WTC11 (cell line): ENCODE measurements at regions not wholly inside any gene's neighbourhood (a gene's known extent, or its start where the extent isn't known, plus 50 kb on each side); places are given as distances from the start of the nearest gene placed in this dataset.
A peak's percentile ranks its signal among the peaks of the same experiment; 100 is the strongest.

Experiments used
- ATAC-seq: fragments of 200-7000 bp; cut with Tn5 transposase; 2 replicates; pipeline ENCODE4 v1.10.0; 2021; ENCODE audit warnings: mild to moderate bottlenecking, moderate library complexity
- CTCF ChIA-PET: fragments of 300-600 bp; sonication (Branson Sonifier 250); formaldehyde crosslinking; loops from one replicate; lab custom pipeline; 2021; ENCODE audit warnings: antibody characterized with exemption; lab: Charles Lee
- POLR2A ChIA-PET: fragments of 350-600 bp; sonication (Branson Sonifier 250); formaldehyde crosslinking; loops from one replicate; lab custom pipeline; 2021; ENCODE audit warnings: antibody characterized with exemption; lab: Charles Lee
- DNase-seq: peaks from one replicate; pipeline ENCODE4 v3.0.0; 2021; ENCODE audit warnings: low spot score
- H3K27ac Mint-ChIP-seq: 2 replicates; pipeline ENCODE4 v1.8.0; 2021; ENCODE audit warnings: mixed read lengths
- H3K27me3 Mint-ChIP-seq: 2 replicates; pipeline ENCODE4 v1.8.0; 2021; ENCODE audit warnings: low read depth, mild to moderate bottlenecking, moderate library complexity, mixed read lengths
- H3K36me3 Mint-ChIP-seq: 2 replicates; pipeline ENCODE4 v1.8.0; 2021; ENCODE audit warnings: mixed read lengths
- H3K4me1 Mint-ChIP-seq: 2 replicates; pipeline ENCODE4 v1.8.0; 2022; ENCODE audit warnings: mixed read lengths
- H3K4me3 Mint-ChIP-seq: 2 replicates; pipeline ENCODE4 v1.8.0; 2021; ENCODE audit warnings: mild to moderate bottlenecking, moderate library complexity, mixed read lengths
- H3K9me3 Mint-ChIP-seq: 2 replicates; pipeline ENCODE4 v1.8.0; 2021; ENCODE audit warnings: mixed read lengths
- ATF1 ChIP-seq: sonication (generic); formaldehyde crosslinking; IDR thresholded peaks from 2 replicates; pipeline ENCODE4 v1.8.1; 2023; ENCODE audit warnings: mild to moderate bottlenecking, moderate library complexity, missing genetic modification reagents
- CREB1 ChIP-seq: sonication (generic); formaldehyde crosslinking; IDR thresholded peaks from 2 replicates; pipeline ENCODE4 v1.8.0; 2023; ENCODE audit warnings: mild to moderate bottlenecking, missing genetic modification reagents
- FOXJ3 ChIP-seq: sonication (generic); formaldehyde crosslinking; IDR thresholded peaks from 2 replicates; pipeline ENCODE4 v1.9.0; 2021; ENCODE audit warnings: missing genetic modification reagents, mild to moderate bottlenecking, borderline replicate concordance
- GRHL2 ChIP-seq: fragments of 250-450 bp; sonication (Bioruptor Pico); IDR thresholded peaks from 2 replicates; pipeline ENCODE4 v1.8.0; 2022; ENCODE audit warnings: mild to moderate bottlenecking, moderate library complexity; ENCODE audit not compliant: insufficient replicate concordance, severe bottlenecking
- IRF2 ChIP-seq: sonication (generic); formaldehyde crosslinking; IDR thresholded peaks from 2 replicates; pipeline ENCODE4 v1.8.0; 2022; ENCODE audit warnings: low read depth, missing genetic modification reagents, borderline replicate concordance
- JAZF1 ChIP-seq: fragments of 250-450 bp; sonication (Bioruptor Pico); IDR thresholded peaks from 2 replicates; pipeline ENCODE4 v1.9.0; 2021; ENCODE audit warnings: moderate library complexity, mild to moderate bottlenecking, inconsistent platforms
- NR1H2 ChIP-seq: sonication (generic); formaldehyde crosslinking; IDR thresholded peaks from 2 replicates; pipeline ENCODE4 v1.9.0; 2021; ENCODE audit warnings: mild to moderate bottlenecking, moderate library complexity, missing genetic modification reagents
- SMAD3 ChIP-seq: sonication (generic); formaldehyde crosslinking; IDR thresholded peaks from 2 replicates; pipeline ENCODE4 v1.8.0; 2022; ENCODE audit warnings: missing genetic modification reagents, mild to moderate bottlenecking, borderline replicate concordance
- SOX15 ChIP-seq: fragments of 250-450 bp; sonication (Bioruptor Pico); IDR thresholded peaks from 2 replicates; pipeline ENCODE4 v1.9.0; 2021; ENCODE audit warnings: mild to moderate bottlenecking
- SP1 ChIP-seq: sonication (generic); formaldehyde crosslinking; conservative IDR thresholded peaks from 2 replicates; pipeline ENCODE4 v1.8.1; 2022; ENCODE audit warnings: missing genetic modification reagents
- TEAD4 ChIP-seq: sonication (generic); formaldehyde crosslinking; IDR thresholded peaks from 2 replicates; pipeline ENCODE4 v1.8.0; 2022; ENCODE audit warnings: mild to moderate bottlenecking, missing genetic modification reagents
- TP53 ChIP-seq: sonication (generic); formaldehyde crosslinking; IDR thresholded peaks from 2 replicates; pipeline ENCODE4 v1.8.1; 2023; ENCODE audit warnings: mild to moderate bottlenecking, missing genetic modification reagents
- ZNF138 ChIP-seq: sonication (generic); formaldehyde crosslinking; conservative IDR thresholded peaks from 2 replicates; pipeline ENCODE4 v1.8.1; 2022; ENCODE audit warnings: mild to moderate bottlenecking, moderate library complexity, missing genetic modification reagents
- ZNF396 ChIP-seq: fragments of 250-450 bp; sonication (Bioruptor Pico); IDR thresholded peaks from 2 replicates; pipeline ENCODE4 v1.8.0; 2021; ENCODE audit warnings: mild to moderate bottlenecking, moderate library complexity, borderline replicate concordance
- TF ChIP-seq, protein P1 (sequence below): fragments of 200-600 bp; IDR thresholded peaks from 2 replicates; pipeline ENCODE4 v1.8.0; 2022; ENCODE audit warnings: antibody characterized with exemption
- TF ChIP-seq, protein P2 (sequence below): fragments of 250-450 bp; sonication (Bioruptor Pico); IDR thresholded peaks from 2 replicates; pipeline ENCODE4 v1.9.0; 2021; ENCODE audit warnings: mild to moderate bottlenecking
- TF ChIP-seq, protein P3 (sequence below): fragments of 250-450 bp; sonication (Bioruptor Pico); IDR thresholded peaks from 2 replicates; pipeline ENCODE4 v1.9.0; 2021; ENCODE audit warnings: mild to moderate bottlenecking, borderline replicate concordance
- TF ChIP-seq, protein P4 (sequence below): sonication (generic); formaldehyde crosslinking; IDR thresholded peaks from 2 replicates; pipeline ENCODE4 v1.8.1; 2022; ENCODE audit warnings: missing genetic modification reagents, borderline replicate concordance
- TF ChIP-seq, protein P5 (sequence below): sonication (generic); formaldehyde crosslinking; IDR thresholded peaks from 2 replicates; pipeline ENCODE4 v1.8.1; 2022; ENCODE audit warnings: mild to moderate bottlenecking, missing genetic modification reagents, moderate library complexity, borderline replicate concordance

DNA sequence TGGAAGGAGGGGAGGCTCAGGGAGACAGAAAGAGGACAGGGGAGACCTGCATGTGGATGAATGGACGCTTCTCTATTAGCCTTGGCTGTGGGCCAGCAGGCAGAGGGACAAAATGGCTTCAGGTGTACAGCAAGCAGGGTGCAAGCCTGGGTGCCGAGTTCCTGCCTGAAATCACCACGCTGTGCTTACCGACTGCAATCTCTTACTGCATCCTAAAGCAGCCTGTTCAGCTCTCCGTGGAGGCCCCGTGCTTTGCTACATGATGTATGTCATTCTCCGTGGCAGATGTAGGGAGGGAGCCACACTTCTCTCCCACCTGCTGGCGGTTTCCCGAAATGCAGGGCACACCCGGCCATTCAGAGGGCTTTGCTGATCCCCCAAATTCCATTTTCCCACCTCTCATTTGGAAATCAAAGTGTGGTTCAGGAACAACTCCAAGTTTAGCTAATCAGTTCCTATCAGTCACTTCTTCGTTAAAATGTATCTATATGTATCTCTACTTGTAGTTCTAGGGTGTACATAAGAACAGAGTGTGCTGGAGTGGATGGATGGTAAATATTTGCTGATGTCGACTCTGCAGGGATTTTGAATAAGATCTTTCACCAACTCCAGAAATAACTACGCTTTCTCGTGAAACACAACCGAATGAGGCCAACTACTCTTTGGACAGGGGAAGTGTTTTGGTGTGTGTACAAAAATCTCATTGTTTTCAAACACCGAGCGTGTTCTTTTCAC, 122.3 kb upstream of the BACE2 start:
- CTCF ChIA-PET, result interaction anchor here (0.6 to 2.5 kb wide), 10 partner anchors 9 to 423 kb away, joined by 3 to 14 read pairs (median 4); no protein-coding TSS in a partner anchor
- ATAC-seq (peak; percentile 90), DNase-seq (peak; percentile 76)
- H3K27ac Mint-ChIP-seq, result no peak overlapping the region
- H3K27me3 Mint-ChIP-seq, result no peaks in the 10 kb centered on the region; the same call in 1 of the 2 replicates
- H3K4me1 Mint-ChIP-seq, result peaks cover 17% of the 10 kb centered on the region
- H3K4me3 Mint-ChIP-seq, result no peak overlapping the region
- POLR2A ChIA-PET, result no interaction called here
- H3K9me3 Mint-ChIP-seq, result peaks cover 7% of the 10 kb centered on the region
- TF ChIP-seq, protein P1, sequence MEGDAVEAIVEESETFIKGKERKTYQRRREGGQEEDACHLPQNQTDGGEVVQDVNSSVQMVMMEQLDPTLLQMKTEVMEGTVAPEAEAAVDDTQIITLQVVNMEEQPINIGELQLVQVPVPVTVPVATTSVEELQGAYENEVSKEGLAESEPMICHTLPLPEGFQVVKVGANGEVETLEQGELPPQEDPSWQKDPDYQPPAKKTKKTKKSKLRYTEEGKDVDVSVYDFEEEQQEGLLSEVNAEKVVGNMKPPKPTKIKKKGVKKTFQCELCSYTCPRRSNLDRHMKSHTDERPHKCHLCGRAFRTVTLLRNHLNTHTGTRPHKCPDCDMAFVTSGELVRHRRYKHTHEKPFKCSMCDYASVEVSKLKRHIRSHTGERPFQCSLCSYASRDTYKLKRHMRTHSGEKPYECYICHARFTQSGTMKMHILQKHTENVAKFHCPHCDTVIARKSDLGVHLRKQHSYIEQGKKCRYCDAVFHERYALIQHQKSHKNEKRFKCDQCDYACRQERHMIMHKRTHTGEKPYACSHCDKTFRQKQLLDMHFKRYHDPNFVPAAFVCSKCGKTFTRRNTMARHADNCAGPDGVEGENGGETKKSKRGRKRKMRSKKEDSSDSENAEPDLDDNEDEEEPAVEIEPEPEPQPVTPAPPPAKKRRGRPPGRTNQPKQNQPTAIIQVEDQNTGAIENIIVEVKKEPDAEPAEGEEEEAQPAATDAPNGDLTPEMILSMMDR, result peak; percentile 31; the same call in 1 of the 2 replicates
- TF ChIP-seq TEAD4, result no peak
- H3K36me3 Mint-ChIP-seq, result no peaks in the 10 kb centered on the region

DNA sequence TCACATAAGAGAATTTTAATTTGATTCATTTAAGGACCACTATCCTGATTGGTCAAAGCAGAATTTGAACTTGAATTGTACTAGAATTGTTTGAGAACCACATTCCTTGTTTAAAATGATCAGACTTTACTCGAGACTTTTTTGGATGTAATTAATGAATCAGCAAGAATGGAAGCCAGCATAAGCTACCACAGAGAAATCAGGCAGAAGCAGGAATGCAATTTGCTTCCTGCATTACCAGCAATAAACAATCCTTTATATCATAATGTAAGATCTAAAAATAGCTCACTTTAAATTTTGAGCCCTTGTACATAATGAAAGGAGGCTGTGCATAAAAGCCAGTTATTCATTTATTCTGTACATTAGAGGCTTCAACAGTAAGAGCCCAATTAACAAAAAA, 119.8 kb upstream of the BACE2 start:
- Mint-ChIP-seq H3K27me3 (no peaks in the 10 kb centered on the region; the same call in 1 of the 2 replicates), H3K27ac (no peak overlapping the region), H3K4me3 (no peak overlapping the region), H3K36me3 (no peaks in the 10 kb centered on the region), H3K4me1 (peaks cover 17% of the 10 kb centered on the region), H3K9me3 (peaks cover 7% of the 10 kb centered on the region)
- ChIA-PET POLR2A (no interaction called here), CTCF (no interaction called here)
- TF ChIP-seq NR1H2 (CRISPR knock-in tag), result no peak
- no peak for ATAC-seq
- no peak for DNase-seq

DNA sequence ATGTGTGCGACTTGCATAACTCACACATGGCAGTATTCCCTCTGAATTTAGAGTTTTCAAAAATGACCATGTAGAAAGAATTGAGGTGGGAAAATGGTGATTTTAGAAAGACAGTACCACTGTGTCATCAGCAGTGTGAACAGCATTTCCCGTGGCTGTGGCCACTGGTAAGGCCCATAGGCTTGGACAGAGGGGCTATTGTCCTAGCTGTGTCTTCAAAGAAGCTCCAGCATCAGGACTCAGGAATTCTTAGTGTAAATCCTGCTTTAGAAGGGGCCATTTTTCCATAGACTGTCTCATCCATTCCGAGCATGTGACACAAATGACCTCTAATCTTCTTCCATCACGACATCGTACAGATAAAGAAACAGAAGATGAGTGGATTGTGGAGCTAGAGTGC, 119.3 kb upstream of the BACE2 start:
- no peak overlapping the region for H3K27ac Mint-ChIP-seq
- DNase-seq (no peak), ATAC-seq (no peak)
- no peak overlapping the region for H3K4me3 Mint-ChIP-seq
- H3K4me1 Mint-ChIP-seq, result peaks cover 17% of the 10 kb centered on the region
- CTCF ChIA-PET, result interaction anchor here (1.2 kb wide), 1 partner anchor 22 kb away, joined by 4 read pairs; no protein-coding TSS in a partner anchor
- H3K9me3 Mint-ChIP-seq, result peaks cover 7% of the 10 kb centered on the region
- TF ChIP-seq ATF1 (no peak), GRHL2 (CRISPR knock-in tag) (no peak), ZNF396 (CRISPR knock-in tag) (no peak), JAZF1 (CRISPR knock-in tag) (no peak), FOXJ3 (CRISPR knock-in tag) (no peak), CREB1 (CRISPR knock-in tag) (no peak), ZNF138 (CRISPR knock-in tag) (no peak), TP53 (CRISPR knock-in tag) (no peak), SMAD3 (CRISPR knock-in tag) (no peak), SOX15 (CRISPR knock-in tag) (no peak), SP1 (CRISPR knock-in tag) (no peak), IRF2 (no peak)
- TF ChIP-seq, protein P2, sequence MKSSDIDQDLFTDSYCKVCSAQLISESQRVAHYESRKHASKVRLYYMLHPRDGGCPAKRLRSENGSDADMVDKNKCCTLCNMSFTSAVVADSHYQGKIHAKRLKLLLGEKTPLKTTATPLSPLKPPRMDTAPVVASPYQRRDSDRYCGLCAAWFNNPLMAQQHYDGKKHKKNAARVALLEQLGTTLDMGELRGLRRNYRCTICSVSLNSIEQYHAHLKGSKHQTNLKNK (CRISPR knock-in tag), result no peak
- TF ChIP-seq, protein P3, sequence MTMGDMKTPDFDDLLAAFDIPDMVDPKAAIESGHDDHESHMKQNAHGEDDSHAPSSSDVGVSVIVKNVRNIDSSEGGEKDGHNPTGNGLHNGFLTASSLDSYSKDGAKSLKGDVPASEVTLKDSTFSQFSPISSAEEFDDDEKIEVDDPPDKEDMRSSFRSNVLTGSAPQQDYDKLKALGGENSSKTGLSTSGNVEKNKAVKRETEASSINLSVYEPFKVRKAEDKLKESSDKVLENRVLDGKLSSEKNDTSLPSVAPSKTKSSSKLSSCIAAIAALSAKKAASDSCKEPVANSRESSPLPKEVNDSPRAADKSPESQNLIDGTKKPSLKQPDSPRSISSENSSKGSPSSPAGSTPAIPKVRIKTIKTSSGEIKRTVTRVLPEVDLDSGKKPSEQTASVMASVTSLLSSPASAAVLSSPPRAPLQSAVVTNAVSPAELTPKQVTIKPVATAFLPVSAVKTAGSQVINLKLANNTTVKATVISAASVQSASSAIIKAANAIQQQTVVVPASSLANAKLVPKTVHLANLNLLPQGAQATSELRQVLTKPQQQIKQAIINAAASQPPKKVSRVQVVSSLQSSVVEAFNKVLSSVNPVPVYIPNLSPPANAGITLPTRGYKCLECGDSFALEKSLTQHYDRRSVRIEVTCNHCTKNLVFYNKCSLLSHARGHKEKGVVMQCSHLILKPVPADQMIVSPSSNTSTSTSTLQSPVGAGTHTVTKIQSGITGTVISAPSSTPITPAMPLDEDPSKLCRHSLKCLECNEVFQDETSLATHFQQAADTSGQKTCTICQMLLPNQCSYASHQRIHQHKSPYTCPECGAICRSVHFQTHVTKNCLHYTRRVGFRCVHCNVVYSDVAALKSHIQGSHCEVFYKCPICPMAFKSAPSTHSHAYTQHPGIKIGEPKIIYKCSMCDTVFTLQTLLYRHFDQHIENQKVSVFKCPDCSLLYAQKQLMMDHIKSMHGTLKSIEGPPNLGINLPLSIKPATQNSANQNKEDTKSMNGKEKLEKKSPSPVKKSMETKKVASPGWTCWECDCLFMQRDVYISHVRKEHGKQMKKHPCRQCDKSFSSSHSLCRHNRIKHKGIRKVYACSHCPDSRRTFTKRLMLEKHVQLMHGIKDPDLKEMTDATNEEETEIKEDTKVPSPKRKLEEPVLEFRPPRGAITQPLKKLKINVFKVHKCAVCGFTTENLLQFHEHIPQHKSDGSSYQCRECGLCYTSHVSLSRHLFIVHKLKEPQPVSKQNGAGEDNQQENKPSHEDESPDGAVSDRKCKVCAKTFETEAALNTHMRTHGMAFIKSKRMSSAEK (CRISPR knock-in tag), result no peak
- TF ChIP-seq, protein P4, sequence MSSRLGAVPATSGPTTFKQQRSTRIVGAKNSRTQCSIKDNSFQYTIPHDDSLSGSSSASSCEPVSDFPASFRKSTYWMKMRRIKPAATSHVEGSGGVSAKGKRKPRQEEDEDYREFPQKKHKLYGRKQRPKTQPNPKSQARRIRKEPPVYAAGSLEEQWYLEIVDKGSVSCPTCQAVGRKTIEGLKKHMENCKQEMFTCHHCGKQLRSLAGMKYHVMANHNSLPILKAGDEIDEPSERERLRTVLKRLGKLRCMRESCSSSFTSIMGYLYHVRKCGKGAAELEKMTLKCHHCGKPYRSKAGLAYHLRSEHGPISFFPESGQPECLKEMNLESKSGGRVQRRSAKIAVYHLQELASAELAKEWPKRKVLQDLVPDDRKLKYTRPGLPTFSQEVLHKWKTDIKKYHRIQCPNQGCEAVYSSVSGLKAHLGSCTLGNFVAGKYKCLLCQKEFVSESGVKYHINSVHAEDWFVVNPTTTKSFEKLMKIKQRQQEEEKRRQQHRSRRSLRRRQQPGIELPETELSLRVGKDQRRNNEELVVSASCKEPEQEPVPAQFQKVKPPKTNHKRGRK, result no peak
- TF ChIP-seq, protein P5, sequence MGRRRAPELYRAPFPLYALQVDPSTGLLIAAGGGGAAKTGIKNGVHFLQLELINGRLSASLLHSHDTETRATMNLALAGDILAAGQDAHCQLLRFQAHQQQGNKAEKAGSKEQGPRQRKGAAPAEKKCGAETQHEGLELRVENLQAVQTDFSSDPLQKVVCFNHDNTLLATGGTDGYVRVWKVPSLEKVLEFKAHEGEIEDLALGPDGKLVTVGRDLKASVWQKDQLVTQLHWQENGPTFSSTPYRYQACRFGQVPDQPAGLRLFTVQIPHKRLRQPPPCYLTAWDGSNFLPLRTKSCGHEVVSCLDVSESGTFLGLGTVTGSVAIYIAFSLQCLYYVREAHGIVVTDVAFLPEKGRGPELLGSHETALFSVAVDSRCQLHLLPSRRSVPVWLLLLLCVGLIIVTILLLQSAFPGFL (CRISPR knock-in tag), result no peak
- no peaks in the 10 kb centered on the region for H3K36me3 Mint-ChIP-seq
- H3K27me3 Mint-ChIP-seq, result no peaks in the 10 kb centered on the region; the same call in 1 of the 2 replicates
- POLR2A ChIA-PET, result no interaction called here
